A549 (cell line): ENCODE measurements at regions not wholly inside any gene's neighbourhood (a gene's known extent, or its start where the extent isn't known, plus 50 kb on each side); places are given as distances from the start of the nearest gene placed in this dataset.

ENCODE experiments used
- JUN ChIP-seq, 2 experiments: fragments of >200 bp; sonication (Bioruptor Twin); formaldehyde crosslinking; IDR thresholded peaks; 2 replicates in 1 of 2; 3 replicates in 1 of 2; pipeline ENCODE4 v1.6.1; 2016 to 2017
- POLR2A ChIP-seq: IDR thresholded peaks from 2 replicates; pipeline ENCODE4 v1.6.1; 2012; ENCODE audit warnings: mild to moderate bottlenecking, low read length
- RNF2 ChIP-seq: fragments of 200-600 bp; sonication (generic); IDR thresholded peaks from 2 replicates; pipeline ENCODE4 v1.6.1; 2016; ENCODE audit warnings: low read depth, mild to moderate bottlenecking, antibody characterized with exemption, moderate library complexity, borderline replicate concordance
- TF ChIP-seq, protein P1 (sequence below): fragments of >200 bp; sonication (Bioruptor Twin); formaldehyde crosslinking; IDR thresholded peaks from 3 replicates; pipeline ENCODE4 v1.5.1; 2016

- TF ChIP-seq, protein P1, sequence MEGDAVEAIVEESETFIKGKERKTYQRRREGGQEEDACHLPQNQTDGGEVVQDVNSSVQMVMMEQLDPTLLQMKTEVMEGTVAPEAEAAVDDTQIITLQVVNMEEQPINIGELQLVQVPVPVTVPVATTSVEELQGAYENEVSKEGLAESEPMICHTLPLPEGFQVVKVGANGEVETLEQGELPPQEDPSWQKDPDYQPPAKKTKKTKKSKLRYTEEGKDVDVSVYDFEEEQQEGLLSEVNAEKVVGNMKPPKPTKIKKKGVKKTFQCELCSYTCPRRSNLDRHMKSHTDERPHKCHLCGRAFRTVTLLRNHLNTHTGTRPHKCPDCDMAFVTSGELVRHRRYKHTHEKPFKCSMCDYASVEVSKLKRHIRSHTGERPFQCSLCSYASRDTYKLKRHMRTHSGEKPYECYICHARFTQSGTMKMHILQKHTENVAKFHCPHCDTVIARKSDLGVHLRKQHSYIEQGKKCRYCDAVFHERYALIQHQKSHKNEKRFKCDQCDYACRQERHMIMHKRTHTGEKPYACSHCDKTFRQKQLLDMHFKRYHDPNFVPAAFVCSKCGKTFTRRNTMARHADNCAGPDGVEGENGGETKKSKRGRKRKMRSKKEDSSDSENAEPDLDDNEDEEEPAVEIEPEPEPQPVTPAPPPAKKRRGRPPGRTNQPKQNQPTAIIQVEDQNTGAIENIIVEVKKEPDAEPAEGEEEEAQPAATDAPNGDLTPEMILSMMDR, result no peak
- TF ChIP-seq JUN (IDR thresholded peaks at IDR 0.05) (no peak), RNF2 (no peak), POLR2A (no peak)
These were observed 907.7 kb downstream of the BRD1 start for GRCh38 chr22:48919851-48920589.
